Pancreas (tissue), 10 donors: ENCODE measurements at regions not wholly inside any gene's neighbourhood (a gene's known extent, or its start where the extent isn't known, plus 50 kb on each side); places are given as distances from the start of the nearest gene placed in this dataset.
"Not testable (repeated sequence)": the region's sequence is repeated elsewhere in the genome, so short reads cannot be mapped to it uniquely, and the experiment has no call there.

Experiments used
- ATAC-seq, 4 donors: fragments of 200-7000 bp; cut with Tn5 transposase; one replicate each; pipeline versions ENCODE4 v1.8.0 to v1.9.1; 2020; ENCODE audit warnings: mild to moderate bottlenecking in 4 of 4, moderate library complexity in 4 of 4
- DNase-seq, 6 donors: peaks; one replicate each; pipeline ENCODE4 v3.0.0-alpha.2; 2020
- FAIRE-seq: peaks from 2 replicates; lab custom pipeline; 2012; peaks lifted over from hg19 to GRCh38; lab: Jason Lieb, UNC
- H3K27ac ChIP-seq, 4 donors: fragments of 200-600 bp; sonication (generic); 1 replicate in 3 of 4; 2 replicates in 1 of 4; pipeline versions ENCODE4 v1.5.0 to v1.8.0; 2020
- H3K27me3 ChIP-seq, 4 donors: fragments of 200-600 bp; one replicate each; pipeline ENCODE4 v1.8.0; 2021
- H3K36me3 ChIP-seq, 3 donors: fragments of 200-600 bp; sonication (generic) in 1 of 3; one replicate each; pipeline versions ENCODE4 v1.5.0 to v1.8.0; 2020 to 2021
- H3K4me1 ChIP-seq, 3 donors: fragments of 200-600 bp; one replicate each; pipeline ENCODE4 v1.8.0; 2021
- H3K4me3 ChIP-seq, 4 donors: fragments of 200-600 bp; sonication (generic) in 2 of 4; one replicate each; pipeline versions ENCODE4 v1.5.0 to v1.8.0; 2020 to 2021
- H3K9me3 ChIP-seq, 4 donors: fragments of 200-600 bp; one replicate each; pipeline ENCODE4 v1.8.0; 2021
- CTCF ChIP-seq, 4 donors: fragments of 200-600 bp; sonication (generic) in 3 of 4; IDR thresholded peaks; one replicate each; pipeline versions ENCODE4 v1.5.0 to v1.8.0; 2021; ENCODE audit warnings: antibody characterized with exemption in 4 of 4
- WGBS, 2 donors: extraction: QIAGEN DNeasy Blood & Tissue Kit; methylation state at CpG; one replicate each; pipeline ENCODE4 v1.1.7; 2013; 5-methylcytosine and 5-hydroxymethylcytosine counted together
- intact Hi-C, 3 donors: fragments of 100-400 bp; cut with DNase I; formaldehyde crosslinking; loops; one replicate each; pipeline versions ENCODE4 v1.11.1 to v1.14.2; 2022
- donor health status: healthy with polysubstance abuse.
- donor health status: DM: no; HTN: no; CAD: no; lungs with moderate emphysema.
- donor health status: DM: no; HTN: no; CAD: no.
- donor health status: control.
- donor health status: control.
- donor health status: Bipolar disorder and iron deficiency.
- donor health status: DM: yes; HTN: yes; CAD: no.
- donor health status: DM: no; HTN: no; CAD: no.
- donor health status: DM: no; HTN: no; CAD: no.
- donor health status: DM: yes; HTN: yes; CAD: no.

DNA sequence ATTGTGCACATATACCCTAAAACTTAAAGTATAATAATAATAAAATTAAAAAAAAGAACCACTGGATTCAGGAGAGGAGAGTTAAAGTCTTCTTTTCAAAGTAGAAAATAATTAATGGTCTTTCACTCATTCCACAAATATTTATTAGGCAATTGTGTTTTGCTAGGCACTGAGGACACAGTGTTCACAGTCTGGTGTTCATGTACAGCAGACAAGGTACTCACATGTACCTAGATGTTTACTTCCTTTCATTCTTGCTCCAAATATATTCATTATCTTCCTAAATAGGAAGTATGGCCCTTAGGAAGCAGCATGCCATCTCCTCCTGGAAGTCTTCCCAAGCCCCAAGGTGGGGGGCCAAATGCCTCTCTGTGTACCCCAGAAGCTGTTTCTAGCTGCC lies 265.0 kb downstream of the NPHP4 start:
- no peak overlapping the region for H3K4me3 ChIP-seq
- H3K27me3 ChIP-seq, result no peaks in the 10 kb centered on the region
- ATAC-seq (no peak), DNase-seq (no peak), FAIRE-seq (no peak)
- intact Hi-C loops, result no loop called here
- H3K9me3 ChIP-seq, result no peaks in the 10 kb centered on the region
- no peak overlapping the region for H3K27ac ChIP-seq
- no peak for TF ChIP-seq CTCF (IDR thresholded peaks at IDR 0.05)
- no peaks in the 10 kb centered on the region for H3K36me3 ChIP-seq
- H3K4me1 ChIP-seq, result no peaks in the 10 kb centered on the region

- ATAC-seq, intact Hi-C loops, H3K36me3 ChIP-seq, H3K4me3 ChIP-seq, H3K4me1 ChIP-seq, H3K27ac ChIP-seq, FAIRE-seq, H3K9me3 ChIP-seq, H3K27me3 ChIP-seq, DNase-seq: not testable (repeated sequence)
- WGBS, 2 donors, result 49 to 59% methylated on average over 12 of the region's 13 CpGs
These were observed 265.5 kb downstream of the NPHP4 start for GRCh38 chr1:5726586-5727184.

GRCh38 chr1:5725855-5726585 lies 266.2 kb downstream of the NPHP4 start:
- Histone ChIP-seq H3K27ac (no peak overlapping the region), H3K9me3 (no peaks in the 10 kb centered on the region), H3K4me1 (no peaks in the 10 kb centered on the region), H3K27me3 (no peaks in the 10 kb centered on the region), H3K36me3 (no peaks in the 10 kb centered on the region), H3K4me3 (no peak overlapping the region)
- TF ChIP-seq CTCF (IDR thresholded peaks at IDR 0.05), result no peak
- DNase-seq (no peak), ATAC-seq (no peak), FAIRE-seq (no peak)
- intact Hi-C loops, result no loop called here
- 45 to 52% methylated on average over 14 of the region's 14 CpGs for WGBS, 2 donors

- WGBS, 2 donors, result 65 to 76% methylated on average over 13 of the region's 13 CpGs
- H3K9me3 ChIP-seq, result no peaks in the 10 kb centered on the region
- intact Hi-C loops, result no loop called here
- no peak for FAIRE-seq
- no peak for DNase-seq
- no peaks in the 10 kb centered on the region for H3K27me3 ChIP-seq
- H3K4me1 ChIP-seq, result no peaks in the 10 kb centered on the region
- no peak for ATAC-seq
- H3K4me3 ChIP-seq, result no peak overlapping the region
- no peak for TF ChIP-seq CTCF (IDR thresholded peaks at IDR 0.05)
- no peaks in the 10 kb centered on the region for H3K36me3 ChIP-seq
- H3K27ac ChIP-seq, result no peak overlapping the region
These were observed 266.8 kb downstream of the NPHP4 start for GRCh38 chr1:5725406-5725805.

DNA sequence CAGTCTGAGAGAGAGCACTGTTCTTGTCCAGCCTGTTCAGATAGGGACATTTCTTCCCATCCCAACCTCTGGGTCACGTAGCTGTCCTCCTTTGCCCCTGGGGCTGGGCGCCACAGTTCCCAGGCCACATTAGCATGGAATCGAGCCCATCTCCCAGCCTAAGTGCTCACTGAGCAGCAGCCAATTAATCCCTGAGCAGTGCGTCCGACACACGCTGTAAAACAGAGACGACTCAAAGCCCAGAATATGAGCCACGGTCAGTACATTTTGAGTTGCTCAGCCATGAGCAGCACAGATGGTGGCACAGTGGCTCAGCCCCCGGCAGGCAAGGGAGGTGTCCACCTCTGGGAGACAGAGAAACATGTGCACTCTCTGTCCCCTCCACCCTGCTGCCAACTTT lies 267.4 kb downstream of the NPHP4 start:
- intact Hi-C loops, result no loop called here
- no peak overlapping the region for H3K4me3 ChIP-seq
- no peak for TF ChIP-seq CTCF (IDR thresholded peaks at IDR 0.05)
- no peaks in the 10 kb centered on the region for H3K4me1 ChIP-seq
- H3K9me3 ChIP-seq, result no peaks in the 10 kb centered on the region
- no peak overlapping the region for H3K27ac ChIP-seq
- FAIRE-seq (no peak), DNase-seq (no peak), ATAC-seq (no peak)
- WGBS, 2 donors, result 50 to 67% methylated on average over 9 of the region's 9 CpGs
- no peaks in the 10 kb centered on the region for H3K27me3 ChIP-seq
- H3K36me3 ChIP-seq, result no peaks in the 10 kb centered on the region
